Gastrocnemius medialis (tissue), 4 donors: ENCODE measurements at regions not wholly inside any gene's neighbourhood (a gene's known extent, or its start where the extent isn't known, plus 50 kb on each side); places are given as distances from the start of the nearest gene placed in this dataset.

Experiments used
- ATAC-seq, 2 donors: fragments of 150-250 bp; one replicate each; pipeline ENCODE4 v1.9.1; 2016
- DNase-seq, 2 donors: peaks; one replicate each; pipeline ENCODE4 v3.0.0-alpha.2; 2019
- H3K27ac ChIP-seq, 4 donors: fragments of 200-600 bp; sonication (generic); 1 replicate in 1 of 4; 2 replicates in 3 of 4; pipeline ENCODE4 v1.5.1; 2016 to 2018; ENCODE audit warnings: mild to moderate bottlenecking in 2 of 4, moderate library complexity in 1 of 4
- H3K27me3 ChIP-seq, 3 donors: fragments of 200-600 bp; sonication (generic) in 2 of 3; 1 replicate in 1 of 3; 2 replicates in 2 of 3; pipeline versions ENCODE4 v1.5.1 to v1.6.0; 2016 to 2019; ENCODE audit warnings: mild to moderate bottlenecking in 1 of 3, moderate library complexity in 1 of 3
- H3K36me3 ChIP-seq, 2 donors: fragments of 200-600 bp; sonication (generic) in 1 of 2; one replicate each; pipeline ENCODE4 v1.5.1; 2017 to 2018
- H3K4me1 ChIP-seq, 2 donors: fragments of 200-600 bp; sonication (generic) in 1 of 2; one replicate each; pipeline ENCODE4 v1.5.1; 2016 to 2017; ENCODE audit warnings: mild to moderate bottlenecking in 2 of 2
- H3K4me3 ChIP-seq, 4 donors: fragments of 200-600 bp; sonication (generic) in 3 of 4; 1 replicate in 1 of 4; 2 replicates in 3 of 4; pipeline ENCODE4 v1.5.1; 2016 to 2019; ENCODE audit warnings: mild to moderate bottlenecking in 2 of 4
- H3K9me3 ChIP-seq, 3 donors: fragments of 200-600 bp; sonication (generic) in 2 of 3; 1 replicate in 1 of 3; 2 replicates in 2 of 3; pipeline ENCODE4 v1.5.1; 2016 to 2019
- CTCF ChIP-seq, 5 experiments: fragments of 450-650 bp in 3 of 5; fragments of 200-600 bp in 2 of 5; sonication (generic) in 2 of 5; IDR thresholded peaks in 4 of 5; conservative IDR thresholded peaks in 1 of 5; 1 replicate in 4 of 5; 2 replicates in 1 of 5; pipeline ENCODE4 v1.5.1; 2016 to 2019; ENCODE audit warnings: antibody characterized with exemption in 5 of 5, mild to moderate bottlenecking in 3 of 5, moderate library complexity in 3 of 5
- POLR2A ChIP-seq, 2 donors: fragments of 450-650 bp; IDR thresholded peaks; one replicate each; pipeline ENCODE4 v1.6.1; 2017; ENCODE audit warnings: antibody characterized with exemption in 2 of 2, mild to moderate bottlenecking in 2 of 2, moderate library complexity in 2 of 2
- in situ Hi-C, 4 donors: fragments of 200-750 bp; cut with MboI; loops; one replicate each; pipeline versions ENCODE4 v1.15.0 to v1.8.0; 2017; ENCODE audit warnings: low sequenced_read_pairs in 4 of 4
- intact Hi-C: fragments of 100-400 bp; cut with DNase I; formaldehyde crosslinking; loops from one replicate; pipeline ENCODE4 v1.15.1; 2023; ENCODE audit warnings: low total_unique reads

- no peak overlapping the region for H3K4me3 ChIP-seq
- no peaks in the 10 kb centered on the region for H3K9me3 ChIP-seq
- in situ Hi-C loops: no loop called here
- no peak for DNase-seq
- TF ChIP-seq POLR2A (IDR thresholded peaks at IDR 0.05): no peak
- no peak for TF ChIP-seq CTCF (IDR thresholded peaks at IDR 0.05 in 4 of 5, conservative IDR thresholded peaks at IDR 0.05 in 1 of 5)
- H3K36me3 ChIP-seq: no peaks in the 10 kb centered on the region
- intact Hi-C loops: no loop called here
- no peak overlapping the region for H3K27ac ChIP-seq
- no peak for ATAC-seq
- no peaks in the 10 kb centered on the region for H3K27me3 ChIP-seq
- no peaks in the 10 kb centered on the region for H3K4me1 ChIP-seq
Observed at GRCh38 chr14:83461521-83461920, 1927.9 kb upstream of the SEL1L start.

GRCh38 chr14:83462759-83463158, 1929.1 kb upstream of the SEL1L start:
- Histone ChIP-seq H3K4me1 (no peaks in the 10 kb centered on the region), H3K27me3 (no peaks in the 10 kb centered on the region), H3K36me3 (no peaks in the 10 kb centered on the region), H3K9me3 (no peaks in the 10 kb centered on the region), H3K4me3 (no peak overlapping the region), H3K27ac (no peak overlapping the region)
- ATAC-seq: no peak
- DNase-seq: no peak
- intact Hi-C loops (no loop called here), in situ Hi-C loops (no loop called here)
- TF ChIP-seq POLR2A (IDR thresholded peaks at IDR 0.05): no peak
- TF ChIP-seq CTCF (IDR thresholded peaks at IDR 0.05 in 4 of 5, conservative IDR thresholded peaks at IDR 0.05 in 1 of 5): no peak

GRCh38 chr14:83463500-83464098, 1929.9 kb upstream of the SEL1L start:
- no peak for TF ChIP-seq CTCF (IDR thresholded peaks at IDR 0.05 in 4 of 5, conservative IDR thresholded peaks at IDR 0.05 in 1 of 5)
- TF ChIP-seq POLR2A (IDR thresholded peaks at IDR 0.05): no peak
- no peak for ATAC-seq
- H3K4me1 ChIP-seq: no peaks in the 10 kb centered on the region
- H3K27ac ChIP-seq: no peak overlapping the region
- no peaks in the 10 kb centered on the region for H3K27me3 ChIP-seq
- H3K4me3 ChIP-seq: no peak overlapping the region
- no peak for DNase-seq
- H3K36me3 ChIP-seq: no peaks in the 10 kb centered on the region
- intact Hi-C loops (no loop called here), in situ Hi-C loops (no loop called here)
- H3K9me3 ChIP-seq: no peaks in the 10 kb centered on the region

GRCh38 chr14:83467811-83468210, 1934.2 kb upstream of the SEL1L start:
- Histone ChIP-seq H3K4me3 (no peak overlapping the region), H3K27ac (no peak overlapping the region), H3K4me1 (no peaks in the 10 kb centered on the region), H3K9me3 (no peaks in the 10 kb centered on the region), H3K36me3 (no peaks in the 10 kb centered on the region), H3K27me3 (no peaks in the 10 kb centered on the region)
- TF ChIP-seq POLR2A (IDR thresholded peaks at IDR 0.05) (no peak), CTCF (IDR thresholded peaks at IDR 0.05 in 4 of 5, conservative IDR thresholded peaks at IDR 0.05 in 1 of 5) (no peak)
- intact Hi-C loops (no loop called here), in situ Hi-C loops (no loop called here)
- ATAC-seq: no peak
- DNase-seq: no peak

- TF ChIP-seq POLR2A (IDR thresholded peaks at IDR 0.05): no peak
- TF ChIP-seq CTCF (IDR thresholded peaks at IDR 0.05 in 4 of 5, conservative IDR thresholded peaks at IDR 0.05 in 1 of 5): no peak
- no peaks in the 10 kb centered on the region for H3K9me3 ChIP-seq
- in situ Hi-C loops (no loop called here), intact Hi-C loops (no loop called here)
- H3K27ac ChIP-seq: no peak overlapping the region
- no peaks in the 10 kb centered on the region for H3K27me3 ChIP-seq
- H3K4me1 ChIP-seq: no peaks in the 10 kb centered on the region
- H3K4me3 ChIP-seq: no peak overlapping the region
- DNase-seq (no peak), ATAC-seq (no peak)
- no peaks in the 10 kb centered on the region for H3K36me3 ChIP-seq
Observed at GRCh38 chr14:83470466-83470865, 1936.8 kb upstream of the SEL1L start.
